Lower leg skin (tissue), 3 donors: ENCODE measurements at regions not wholly inside any gene's neighbourhood (a gene's known extent, or its start where the extent isn't known, plus 50 kb on each side); places are given as distances from the start of the nearest gene placed in this dataset.

Experiments
- POLR2A ChIP-seq, 2 donors: fragments of 450-650 bp; IDR thresholded peaks; one replicate each; pipeline ENCODE4 v1.6.1; 2016 to 2017; ENCODE audit warnings: antibody characterized with exemption in 2 of 2, mild to moderate bottlenecking in 1 of 2, moderate library complexity in 1 of 2
- TF ChIP-seq, protein P1 (sequence below), 3 donors: fragments of 450-650 bp; IDR thresholded peaks; one replicate each; pipeline ENCODE4 v1.5.1; 2016; ENCODE audit warnings: antibody characterized with exemption in 3 of 3, mild to moderate bottlenecking in 3 of 3, moderate library complexity in 2 of 3

DNA sequence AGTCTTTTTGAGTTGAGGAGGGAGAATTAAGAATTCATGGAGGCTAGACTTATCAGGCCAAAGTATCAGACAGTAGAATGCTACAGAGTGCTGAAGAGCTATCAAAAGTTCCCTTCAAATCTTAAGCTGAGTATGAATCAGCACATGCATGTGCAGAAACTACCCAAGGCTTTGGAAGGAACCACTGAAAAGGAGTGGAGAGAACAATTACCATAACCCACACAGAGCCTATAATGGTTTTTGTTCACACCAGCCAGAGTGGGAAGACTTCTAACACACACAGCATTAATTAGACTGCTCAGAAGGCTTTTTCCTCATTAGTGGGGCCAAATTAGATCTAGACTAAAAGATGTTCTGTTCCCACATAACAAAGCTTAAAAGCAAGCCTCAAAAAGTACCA lies 83.7 kb upstream of the SLC6A11 start:
- TF ChIP-seq, protein P1, sequence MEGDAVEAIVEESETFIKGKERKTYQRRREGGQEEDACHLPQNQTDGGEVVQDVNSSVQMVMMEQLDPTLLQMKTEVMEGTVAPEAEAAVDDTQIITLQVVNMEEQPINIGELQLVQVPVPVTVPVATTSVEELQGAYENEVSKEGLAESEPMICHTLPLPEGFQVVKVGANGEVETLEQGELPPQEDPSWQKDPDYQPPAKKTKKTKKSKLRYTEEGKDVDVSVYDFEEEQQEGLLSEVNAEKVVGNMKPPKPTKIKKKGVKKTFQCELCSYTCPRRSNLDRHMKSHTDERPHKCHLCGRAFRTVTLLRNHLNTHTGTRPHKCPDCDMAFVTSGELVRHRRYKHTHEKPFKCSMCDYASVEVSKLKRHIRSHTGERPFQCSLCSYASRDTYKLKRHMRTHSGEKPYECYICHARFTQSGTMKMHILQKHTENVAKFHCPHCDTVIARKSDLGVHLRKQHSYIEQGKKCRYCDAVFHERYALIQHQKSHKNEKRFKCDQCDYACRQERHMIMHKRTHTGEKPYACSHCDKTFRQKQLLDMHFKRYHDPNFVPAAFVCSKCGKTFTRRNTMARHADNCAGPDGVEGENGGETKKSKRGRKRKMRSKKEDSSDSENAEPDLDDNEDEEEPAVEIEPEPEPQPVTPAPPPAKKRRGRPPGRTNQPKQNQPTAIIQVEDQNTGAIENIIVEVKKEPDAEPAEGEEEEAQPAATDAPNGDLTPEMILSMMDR (IDR thresholded peaks at IDR 0.05), result no peak
- TF ChIP-seq POLR2A (IDR thresholded peaks at IDR 0.05), result no peak
